LNCaP clone FGC (cell line): ENCODE measurements at regions not wholly inside any gene's neighbourhood (a gene's known extent, or its start where the extent isn't known, plus 50 kb on each side); places are given as distances from the start of the nearest gene placed in this dataset.

Experiments
- DNase-seq: peaks from one replicate; pipeline ENCODE4 v3.0.0-alpha.2; 2011; ENCODE audit warnings: low read depth
- H3K4me3 ChIP-seq: 2 replicates; pipeline ENCODE4 v1.5.1; 2011; ENCODE audit warnings: mild to moderate bottlenecking, low read depth, low read length, control low read depth
- TF ChIP-seq, protein P1 (sequence below): IDR thresholded peaks from 2 replicates; pipeline ENCODE4 v1.5.1; 2012; ENCODE audit warnings: mild to moderate bottlenecking; ENCODE audit not compliant: control insufficient read depth, insufficient read depth; ENCODE audit errors: extremely low read depth

DNA sequence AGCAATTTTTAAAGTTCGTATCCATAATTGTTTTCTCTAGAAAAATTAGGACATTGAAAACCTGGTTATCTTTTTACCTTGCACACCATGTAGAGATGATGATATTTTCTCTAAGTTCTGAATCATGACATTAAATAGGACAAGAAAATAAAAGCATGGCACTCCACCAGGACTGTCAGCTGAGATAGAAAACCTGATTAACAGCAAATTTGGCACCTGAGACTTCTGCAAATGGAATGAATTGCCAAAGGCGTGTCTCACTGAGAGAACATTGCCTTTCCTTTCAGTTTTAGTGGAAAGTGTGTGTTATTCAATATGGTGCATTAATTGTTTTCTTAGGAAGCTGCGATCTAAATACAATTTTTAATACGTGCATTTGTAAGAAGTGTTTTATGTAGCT, 164.7 kb downstream of the LRRC30 start:
- no peak overlapping the region for H3K4me3 ChIP-seq
- peak; percentile 4 for DNase-seq
- TF ChIP-seq, protein P1, sequence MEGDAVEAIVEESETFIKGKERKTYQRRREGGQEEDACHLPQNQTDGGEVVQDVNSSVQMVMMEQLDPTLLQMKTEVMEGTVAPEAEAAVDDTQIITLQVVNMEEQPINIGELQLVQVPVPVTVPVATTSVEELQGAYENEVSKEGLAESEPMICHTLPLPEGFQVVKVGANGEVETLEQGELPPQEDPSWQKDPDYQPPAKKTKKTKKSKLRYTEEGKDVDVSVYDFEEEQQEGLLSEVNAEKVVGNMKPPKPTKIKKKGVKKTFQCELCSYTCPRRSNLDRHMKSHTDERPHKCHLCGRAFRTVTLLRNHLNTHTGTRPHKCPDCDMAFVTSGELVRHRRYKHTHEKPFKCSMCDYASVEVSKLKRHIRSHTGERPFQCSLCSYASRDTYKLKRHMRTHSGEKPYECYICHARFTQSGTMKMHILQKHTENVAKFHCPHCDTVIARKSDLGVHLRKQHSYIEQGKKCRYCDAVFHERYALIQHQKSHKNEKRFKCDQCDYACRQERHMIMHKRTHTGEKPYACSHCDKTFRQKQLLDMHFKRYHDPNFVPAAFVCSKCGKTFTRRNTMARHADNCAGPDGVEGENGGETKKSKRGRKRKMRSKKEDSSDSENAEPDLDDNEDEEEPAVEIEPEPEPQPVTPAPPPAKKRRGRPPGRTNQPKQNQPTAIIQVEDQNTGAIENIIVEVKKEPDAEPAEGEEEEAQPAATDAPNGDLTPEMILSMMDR, result no peak

DNA sequence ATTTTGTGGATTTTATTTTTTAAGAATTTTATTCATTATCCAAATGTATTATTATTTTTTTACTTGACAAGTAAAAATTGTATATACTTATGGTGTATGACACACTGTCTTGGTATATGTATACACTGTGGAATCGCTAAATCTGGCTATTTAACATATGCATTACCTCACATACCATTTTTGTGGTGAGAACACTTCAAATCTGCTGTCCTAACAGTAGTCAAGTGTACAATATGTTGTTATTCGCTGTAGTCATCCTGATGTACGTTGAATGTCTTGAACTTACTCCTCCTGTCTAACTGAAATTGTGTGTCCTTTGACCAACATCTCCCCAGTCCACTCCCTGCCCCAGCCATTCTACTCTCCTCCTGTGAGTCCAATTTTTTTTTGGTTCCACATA, 153.2 kb upstream of the PTPRM start:
- H3K4me3 ChIP-seq, result no peak overlapping the region
- TF ChIP-seq, protein P1, result no peak
- DNase-seq, result no peak

DNA sequence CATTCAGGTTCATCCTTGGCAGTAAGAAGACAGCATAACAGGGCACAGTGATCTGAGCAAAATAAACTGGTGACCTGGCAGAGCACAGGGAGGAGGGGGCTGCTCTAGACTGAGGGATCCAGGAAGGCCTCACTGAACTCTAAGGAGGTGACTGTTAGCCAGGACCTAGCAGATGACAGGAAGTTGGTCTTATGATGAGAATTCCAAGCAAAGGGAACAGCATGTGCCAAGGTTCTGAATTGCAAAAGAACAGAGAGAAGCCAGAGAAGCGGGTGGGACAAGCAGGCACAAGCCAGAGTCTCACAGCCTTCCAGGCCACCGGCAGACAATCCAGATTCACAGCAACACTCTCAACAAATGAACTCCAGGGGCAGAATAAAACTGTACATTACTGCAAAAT, 152.7 kb upstream of the PTPRM start:
- H3K4me3 ChIP-seq, result no peak overlapping the region
- TF ChIP-seq, protein P1, result no peak
- no peak for DNase-seq

DNA sequence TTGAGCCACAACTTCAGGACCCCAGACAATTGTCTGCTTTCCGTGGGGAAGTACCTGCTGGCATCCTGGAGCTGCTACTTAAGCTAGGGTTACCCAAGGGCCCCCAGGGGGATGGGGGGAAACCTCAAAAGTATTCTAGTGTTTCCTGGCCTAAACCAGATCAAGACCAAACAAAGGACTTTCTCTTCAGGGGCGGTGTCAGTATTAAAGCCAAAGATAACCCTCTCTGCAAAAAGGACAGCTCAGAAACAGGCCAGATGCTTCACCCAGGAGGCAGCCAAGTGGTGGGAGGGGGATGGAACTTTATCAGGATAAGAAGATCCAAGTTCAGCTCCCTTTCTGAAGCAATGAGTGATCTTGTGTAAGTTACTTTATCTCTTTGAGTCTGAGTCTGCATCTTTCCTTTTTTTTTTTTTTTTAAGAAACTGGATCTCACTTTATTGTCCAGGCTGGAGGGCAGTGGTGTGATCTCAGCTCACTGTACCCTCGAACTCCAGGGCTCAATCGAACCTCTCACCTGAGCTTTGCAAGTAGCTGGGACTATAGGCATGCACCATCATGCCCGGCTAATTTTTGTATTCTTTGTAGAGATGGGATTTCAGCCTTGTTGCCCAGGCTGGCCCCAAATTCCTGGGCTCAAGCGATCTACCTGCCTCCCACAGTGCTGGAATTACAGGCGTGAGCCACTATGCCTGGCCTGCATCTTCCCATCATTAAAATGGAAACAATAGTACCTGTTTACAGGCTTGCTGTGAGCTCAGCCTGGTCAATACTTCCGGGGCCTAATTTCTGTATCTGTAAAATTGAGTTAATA, 151.8 kb upstream of the PTPRM start:
- DNase-seq, result no peak
- H3K4me3 ChIP-seq, result no peak overlapping the region
- TF ChIP-seq, protein P1, result no peak

DNA sequence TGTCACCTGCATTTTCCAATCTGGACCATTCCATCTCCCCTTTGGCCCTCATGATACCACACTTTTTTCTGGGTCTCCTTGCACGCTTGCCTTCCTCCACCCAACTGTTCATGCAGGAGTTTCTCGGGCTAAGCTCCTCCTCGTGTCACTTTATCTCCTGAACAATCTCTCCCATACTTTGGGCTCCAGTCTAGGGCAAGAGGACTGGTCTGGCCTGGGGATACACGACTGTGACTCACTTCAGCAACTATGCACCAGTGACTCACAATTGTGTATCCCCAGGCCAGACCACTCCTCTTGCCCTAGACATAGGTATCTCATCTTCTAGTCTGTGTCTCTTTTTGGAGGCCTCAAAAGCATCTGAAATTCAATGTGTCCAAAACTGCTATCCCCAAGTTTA, 149.4 kb upstream of the PTPRM start:
- DNase-seq, result no peak
- no peak overlapping the region for H3K4me3 ChIP-seq
- TF ChIP-seq, protein P1, result no peak

DNA sequence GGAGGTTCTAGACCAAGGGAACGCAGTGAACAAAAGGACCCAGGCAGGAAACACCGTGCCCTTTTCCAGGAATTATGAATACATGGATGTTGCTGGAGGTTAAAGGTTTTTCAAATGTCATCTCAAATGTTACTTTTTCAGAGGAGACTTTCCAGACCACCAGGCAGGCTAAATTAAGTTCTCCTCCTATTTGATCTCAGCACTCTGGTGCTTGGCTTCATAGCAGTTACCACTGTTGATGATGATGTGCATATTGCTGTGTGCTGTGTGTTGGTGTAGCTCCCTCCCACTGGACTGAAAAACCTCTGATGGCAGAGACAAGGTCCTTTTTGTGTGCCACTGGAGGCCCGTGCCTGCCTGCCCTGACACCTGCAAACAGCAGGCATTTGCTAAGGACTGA, 137.3 kb upstream of the PTPRM start:
- TF ChIP-seq, protein P1, result no peak
- DNase-seq, result no peak
- H3K4me3 ChIP-seq, result no peak overlapping the region

DNA sequence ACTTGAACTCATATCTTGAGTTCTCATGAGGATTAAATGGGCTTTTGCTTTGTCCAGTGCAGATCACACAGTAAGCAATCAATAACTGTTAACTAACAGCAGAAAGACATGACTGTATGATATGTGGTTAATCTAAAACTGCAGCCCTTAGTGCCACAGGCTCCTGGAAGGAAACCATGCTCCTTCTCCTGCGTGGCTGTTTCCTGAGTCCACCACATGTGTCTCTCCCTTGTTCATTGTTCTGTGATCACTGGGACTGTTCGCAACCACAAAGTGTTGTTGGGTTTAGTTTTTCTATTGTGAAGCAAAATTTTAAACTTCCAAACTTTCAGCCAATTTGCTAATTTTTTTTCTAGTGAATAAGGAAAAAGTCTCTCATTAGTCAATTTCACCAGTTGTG, 130.9 kb upstream of the PTPRM start:
- DNase-seq, result no peak
- TF ChIP-seq, protein P1, result no peak
- no peak overlapping the region for H3K4me3 ChIP-seq
